SH-SY5Y (cell line): ENCODE measurements at regions not wholly inside any gene's neighbourhood (a gene's known extent, or its start where the extent isn't known, plus 50 kb on each side); places are given as distances from the start of the nearest gene placed in this dataset.

Source experiments
- GATA2 ChIP-seq: IDR thresholded peaks from 2 replicates; pipeline ENCODE4 v1.6.1; 2011; ENCODE audit warnings: mild to moderate bottlenecking, low read depth, low read length
- GATA3 ChIP-seq: IDR thresholded peaks from 2 replicates; pipeline ENCODE4 v1.6.1; 2011; ENCODE audit warnings: low read depth, mild to moderate bottlenecking, low read length, moderate library complexity

- no peak for TF ChIP-seq GATA3
- TF ChIP-seq GATA2, result no peak
Observed at GRCh38 chr12:13630354-13630753, 351.0 kb downstream of the GRIN2B start.
